Common myeloid progenitor, CD34-positive (primary cell): ENCODE measurements at regions not wholly inside any gene's neighbourhood (a gene's known extent, or its start where the extent isn't known, plus 50 kb on each side); places are given as distances from the start of the nearest gene placed in this dataset.
"Not testable (repeated sequence)": the region's sequence is repeated elsewhere in the genome, so short reads cannot be mapped to it uniquely, and the experiment has no call there.

Experiments used
- CTCF ChIA-PET: fragments of 350-600 bp; sonication (Branson Sonifier 250); formaldehyde crosslinking; loops from one replicate; lab custom pipeline; 2021; ENCODE audit warnings: antibody characterized with exemption; lab: Charles Lee
- POLR2A ChIA-PET: fragments of 350-600 bp; sonication (Branson Sonifier 250); formaldehyde crosslinking; loops from one replicate; lab custom pipeline; 2021; ENCODE audit warnings: antibody characterized with exemption; lab: Charles Lee
- DNase-seq, 3 donors: peaks; one replicate each; pipeline versions ENCODE4 v3.0.0 to v3.0.0-alpha.2; 2013
- H3K27ac ChIP-seq, 2 experiments: 1 replicate in 1 of 2; 2 replicates in 1 of 2; pipeline ENCODE4 v1.7.0; 2013; ENCODE audit warnings: inconsistent platforms in 2 of 2, low read length in 2 of 2, mild to moderate bottlenecking in 2 of 2, low read depth in 1 of 2, moderate library complexity in 1 of 2; ENCODE audit not compliant: severe bottlenecking in 2 of 2, insufficient read depth in 1 of 2, poor library complexity in 1 of 2
- H3K27me3 ChIP-seq, 5 experiments: replicated peaks in 2 of 5; 1 replicate in 3 of 5; 2 replicates in 2 of 5; pipeline versions ENCODE4 v1.6.1 to v1.7.0; 2013; ENCODE audit warnings: low read length in 4 of 5, mild to moderate bottlenecking in 2 of 5, moderate library complexity in 2 of 5, inconsistent platforms in 1 of 5; ENCODE audit not compliant: insufficient read depth in 5 of 5, control insufficient read depth in 4 of 5
- H3K36me3 ChIP-seq, 4 experiments: 1 replicate in 2 of 4; 2 replicates in 2 of 4; pipeline versions ENCODE4 v1.6.1 to v1.7.0; 2013; ENCODE audit warnings: low read length in 3 of 4, control low read depth in 1 of 4, mild to moderate bottlenecking in 1 of 4; ENCODE audit not compliant: control insufficient read depth in 4 of 4, insufficient read depth in 4 of 4
- H3K4me1 ChIP-seq, 4 experiments: 1 replicate in 3 of 4; 2 replicates in 1 of 4; pipeline versions ENCODE4 v1.6.1 to v1.7.1; 2013; ENCODE audit warnings: low read length in 3 of 4, mild to moderate bottlenecking in 3 of 4, control low read depth in 1 of 4, inconsistent platforms in 1 of 4, moderate library complexity in 1 of 4; ENCODE audit not compliant: control insufficient read depth in 4 of 4, insufficient read depth in 4 of 4; ENCODE audit errors: control extremely low read depth in 1 of 4
- H3K4me3 ChIP-seq, 7 experiments: 1 replicate in 4 of 7; 2 replicates in 3 of 7; pipeline versions ENCODE4 v1.5.1 to v1.7.0; 2013; ENCODE audit warnings: mild to moderate bottlenecking in 7 of 7, low read length in 6 of 7, moderate library complexity in 6 of 7, inconsistent platforms in 2 of 7, low read depth in 2 of 7, control low read depth in 1 of 7; ENCODE audit not compliant: insufficient read depth in 4 of 7, control insufficient read depth in 1 of 7; ENCODE audit errors: extremely low read depth in 1 of 7
- H3K9me3 ChIP-seq, 5 experiments: 1 replicate in 4 of 5; 2 replicates in 1 of 5; pipeline versions ENCODE4 v1.6.1 to v1.7.1; 2013; ENCODE audit warnings: low read length in 4 of 5, mild to moderate bottlenecking in 2 of 5, inconsistent platforms in 1 of 5, low read depth in 1 of 5, moderate library complexity in 1 of 5; ENCODE audit not compliant: control insufficient read depth in 4 of 5, insufficient read depth in 2 of 5; ENCODE audit errors: control extremely low read depth in 1 of 5
- WGBS: methylation state at CpG from one replicate; pipeline ENCODE4 v1.1.5; 2013; ENCODE audit not compliant: insufficient coverage; 5-methylcytosine and 5-hydroxymethylcytosine counted together

GRCh38 chr2:199556527-199557285 lies 99.0 kb upstream of the SATB2 start:
- POLR2A ChIA-PET = no interaction called here
- 99% methylated on average over 11 of the region's 12 CpGs for WGBS
- Histone ChIP-seq H3K27ac (no peak overlapping the region), H3K27me3 (no peaks in the 10 kb centered on the region), H3K4me1 (no peaks in the 10 kb centered on the region), H3K9me3 (no peaks in the 10 kb centered on the region), H3K4me3 (no peak overlapping the region), H3K36me3 (no peaks in the 10 kb centered on the region)
- DNase-seq = no peak
- CTCF ChIA-PET = no interaction called here

DNA sequence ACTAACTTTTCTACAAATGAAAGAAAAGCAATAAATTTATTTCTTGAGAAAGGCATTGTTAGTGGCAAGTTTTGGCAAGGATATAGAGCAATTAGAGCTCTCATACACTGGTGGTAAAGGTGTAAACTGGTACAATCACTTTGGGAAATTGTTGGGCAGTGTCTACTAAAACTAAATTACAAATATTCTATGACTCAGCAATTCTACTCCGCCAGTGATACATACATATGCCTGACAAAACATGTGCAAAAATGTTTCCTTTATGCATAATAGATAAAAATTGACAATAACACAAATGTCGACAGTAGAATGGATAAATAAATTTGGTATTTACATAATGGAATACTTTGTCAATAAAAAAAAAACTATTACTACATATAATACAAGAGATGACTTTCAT lies 96.3 kb upstream of the SATB2 start:
- CTCF ChIA-PET = no interaction called here
- POLR2A ChIA-PET = no interaction called here
- H3K27me3 ChIP-seq = no peaks in the 10 kb centered on the region
- no peaks in the 10 kb centered on the region for H3K36me3 ChIP-seq
- H3K9me3 ChIP-seq = no peaks in the 10 kb centered on the region
- H3K27ac ChIP-seq = no peak overlapping the region
- H3K4me1 ChIP-seq = no peaks in the 10 kb centered on the region
- no peak for DNase-seq
- no CpG with 5 or more reads among the region's 2 CpGs for WGBS
- H3K4me3 ChIP-seq = no peak overlapping the region

GRCh38 chr2:199552141-199552540 lies 94.4 kb upstream of the SATB2 start:
- CTCF ChIA-PET = no interaction called here

DNA sequence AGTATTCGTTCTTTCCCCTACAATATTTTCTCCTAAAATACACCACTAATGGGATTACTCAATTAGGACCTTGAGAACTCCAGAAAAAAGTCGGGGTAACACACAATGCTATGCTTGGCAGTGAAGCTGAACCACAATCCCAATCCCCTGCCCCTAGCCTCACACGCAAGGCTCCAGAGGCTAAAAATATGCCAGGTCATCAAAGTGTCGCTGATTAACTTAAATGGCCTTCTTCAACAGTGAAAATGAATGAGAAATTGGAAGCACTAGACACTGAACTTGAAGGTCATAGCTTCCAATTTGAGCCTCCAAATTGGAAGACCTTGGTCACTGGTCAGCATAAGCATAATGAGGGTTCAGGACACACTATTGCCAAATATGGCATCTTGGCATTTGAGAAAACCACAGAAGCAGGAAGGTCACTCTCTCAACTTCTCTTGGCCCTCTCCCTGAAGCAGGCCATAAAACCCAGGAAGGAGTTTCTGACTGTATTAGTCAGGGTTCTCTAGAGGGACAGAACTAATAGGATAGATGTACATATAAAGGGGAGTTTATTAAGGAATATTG lies 86.0 kb upstream of the SATB2 start:
- no peaks in the 10 kb centered on the region for H3K27me3 ChIP-seq
- no peaks in the 10 kb centered on the region for H3K9me3 ChIP-seq
- 94% methylated on average over 3 of the region's 4 CpGs for WGBS
- no peaks in the 10 kb centered on the region for H3K4me1 ChIP-seq
- H3K36me3 ChIP-seq = no peaks in the 10 kb centered on the region
- no peak overlapping the region for H3K27ac ChIP-seq
- no peak for DNase-seq
- H3K4me3 ChIP-seq = no peak overlapping the region
- CTCF ChIA-PET = no interaction called here
- POLR2A ChIA-PET = no interaction called here

More at GRCh38 chr2:199552141-199552540, 94.4 kb upstream of the SATB2 start:
- H3K4me3 ChIP-seq = no peak overlapping the region
- no peaks in the 10 kb centered on the region for H3K9me3 ChIP-seq
- H3K27me3 ChIP-seq = no peaks in the 10 kb centered on the region
- no peak overlapping the region for H3K27ac ChIP-seq
- POLR2A ChIA-PET = no interaction called here
- no peaks in the 10 kb centered on the region for H3K4me1 ChIP-seq
- WGBS = 100% methylated on average over 5 of the region's 6 CpGs
- no peak for DNase-seq
- no peaks in the 10 kb centered on the region for H3K36me3 ChIP-seq

DNA sequence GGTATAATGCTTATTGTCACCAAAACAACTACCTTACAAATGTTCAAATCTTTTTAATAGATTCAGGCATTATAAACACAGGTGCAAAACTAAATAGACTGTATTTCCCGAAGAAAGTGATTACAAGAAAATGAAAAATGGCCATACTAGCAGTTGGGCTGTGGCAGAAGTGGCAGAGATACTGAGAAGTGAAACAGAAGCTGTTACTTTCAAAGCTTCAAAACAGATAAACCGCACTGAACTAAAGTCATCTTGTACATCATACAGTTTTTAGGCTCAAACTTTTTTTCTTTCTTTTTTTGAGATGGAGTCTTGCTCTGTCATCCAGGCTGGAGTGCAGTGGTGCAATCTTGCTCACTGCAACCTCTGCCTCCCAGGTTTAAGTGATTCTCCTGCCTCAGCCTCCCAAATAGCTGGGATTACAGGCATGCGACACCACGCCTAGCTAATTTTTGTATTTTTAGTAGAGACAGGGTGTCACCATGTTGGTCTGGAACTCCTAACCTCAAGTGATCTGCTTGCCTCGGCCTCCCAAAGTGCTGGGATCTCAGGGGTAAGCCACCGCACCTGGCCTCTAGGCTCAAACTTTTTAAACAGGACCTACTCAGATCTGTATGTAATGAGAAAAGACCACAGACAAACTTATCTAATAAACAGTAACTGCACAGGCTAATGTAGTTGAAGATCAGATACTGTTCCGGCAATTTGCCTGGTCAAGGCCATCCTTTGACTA lies 77.9 kb upstream of the SATB2 start:
- no peaks in the 10 kb centered on the region for H3K9me3 ChIP-seq
- WGBS = 92% methylated on average over 4 of the region's 7 CpGs
- ChIA-PET POLR2A (no interaction called here), CTCF (no interaction called here)
- H3K4me1 ChIP-seq = no peaks in the 10 kb centered on the region
- DNase-seq = no peak
- H3K27me3 ChIP-seq = no peaks in the 10 kb centered on the region
- H3K4me3 ChIP-seq = no peak overlapping the region
- H3K27ac ChIP-seq = no peak overlapping the region
- H3K36me3 ChIP-seq = no peaks in the 10 kb centered on the region

GRCh38 chr2:199533873-199534272 lies 76.1 kb upstream of the SATB2 start:
- CTCF ChIA-PET, H3K27ac ChIP-seq, H3K4me3 ChIP-seq, H3K4me1 ChIP-seq, POLR2A ChIA-PET, H3K9me3 ChIP-seq, DNase-seq, H3K27me3 ChIP-seq, H3K36me3 ChIP-seq: not testable (repeated sequence)
- no CpG with 5 or more reads among the region's 3 CpGs for WGBS

GRCh38 chr2:199527071-199527470 lies 69.3 kb upstream of the SATB2 start:
- WGBS = 89% methylated on average over 1 of the region's 1 CpG
- no peak for DNase-seq
- Histone ChIP-seq H3K4me3 (no peak overlapping the region), H3K27ac (no peak overlapping the region), H3K9me3 (peaks cover 0 to 2% (median 0%) of the 10 kb centered on the region in 5 experiments), H3K36me3 (no peaks in the 10 kb centered on the region), H3K27me3 (no peaks in the 10 kb centered on the region), H3K4me1 (no peaks in the 10 kb centered on the region)
- CTCF ChIA-PET = interaction anchor here (1.0 kb wide), 1 partner anchor 35 kb away, joined by 3 read pairs; no protein-coding TSS in a partner anchor
- POLR2A ChIA-PET = no interaction called here
